Cardiac fibroblast (primary cell): ENCODE measurements at regions not wholly inside any gene's neighbourhood (a gene's known extent, or its start where the extent isn't known, plus 50 kb on each side); places are given as distances from the start of the nearest gene placed in this dataset.

Experiments
- DNase-seq, 2 donors: peaks; one replicate each; pipeline versions ENCODE4 v3.0.0 to v3.0.0-alpha.2; 2010; ENCODE audit warnings: low read depth in 2 of 2
- H3K4me3 ChIP-seq, 2 donors: replicated peaks in 1 of 2; 1 replicate in 1 of 2; 2 replicates in 1 of 2; pipeline ENCODE4 v1.5.1; 2011; ENCODE audit warnings: low read depth in 2 of 2, low read length in 2 of 2, mild to moderate bottlenecking in 2 of 2, moderate library complexity in 1 of 2
- CTCF ChIP-seq: IDR thresholded peaks from one replicate; pipeline ENCODE4 v1.5.1; 2011; ENCODE audit warnings: low read depth, mild to moderate bottlenecking, low read length, inconsistent platforms

GRCh38 chr22:49632199-49633009 is 195.3 kb downstream of the BRD1 start:
- DNase-seq: peak; percentile 52 to 57
- H3K4me3 ChIP-seq: peak overlapping the region in 1 of 2 donors; percentile 33
- TF ChIP-seq CTCF: peak; percentile 80

GRCh38 chr22:49630448-49630946 is 197.2 kb downstream of the BRD1 start:
- H3K4me3 ChIP-seq: no peak overlapping the region
- TF ChIP-seq CTCF: no peak
- DNase-seq: no peak

GRCh38 chr22:49629586-49630447 is 197.9 kb downstream of the BRD1 start:
- no peak overlapping the region for H3K4me3 ChIP-seq
- no peak for DNase-seq
- no peak for TF ChIP-seq CTCF

- no peak for DNase-seq
- no peak overlapping the region for H3K4me3 ChIP-seq
- no peak for TF ChIP-seq CTCF
Measured at GRCh38 chr22:49629261-49629570, 198.5 kb downstream of the BRD1 start.

GRCh38 chr22:49628391-49629260 is 199.0 kb downstream of the BRD1 start:
- no peak overlapping the region for H3K4me3 ChIP-seq
- DNase-seq: no peak
- TF ChIP-seq CTCF: no peak
